SIG-M5 treated with dmso at 0.1 percent for 504 hours (cell line): ENCODE measurements at regions not wholly inside any gene's neighbourhood (a gene's known extent, or its start where the extent isn't known, plus 50 kb on each side); places are given as distances from the start of the nearest gene placed in this dataset.

ENCODE experiments used
- DNase-seq: peaks from one replicate; lab custom pipeline; 2025; ENCODE audit not compliant: unreplicated experiment; lab: John Stamatoyannopoulos, UW

DNA sequence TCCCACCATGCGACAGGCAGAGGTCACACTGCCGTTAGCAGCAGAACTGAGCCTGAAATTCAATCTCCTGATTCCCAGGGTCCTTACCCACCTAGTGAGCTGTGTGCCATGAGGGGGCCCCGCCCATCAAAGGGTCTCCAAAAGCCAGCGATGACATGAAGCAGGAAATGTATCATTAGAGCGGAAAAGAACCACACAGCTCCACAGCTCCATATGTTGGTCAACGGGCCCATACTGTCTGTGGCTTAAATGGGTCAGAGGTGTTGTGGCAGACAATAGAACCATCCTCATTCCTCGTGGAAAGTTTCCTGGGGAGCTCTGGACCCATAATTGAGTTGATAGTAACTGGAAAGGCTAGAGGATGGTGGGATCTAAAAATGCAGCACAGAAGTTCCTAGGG lies 68.1 kb upstream of the PODXL start:
- DNase-seq, result no peak

DNA sequence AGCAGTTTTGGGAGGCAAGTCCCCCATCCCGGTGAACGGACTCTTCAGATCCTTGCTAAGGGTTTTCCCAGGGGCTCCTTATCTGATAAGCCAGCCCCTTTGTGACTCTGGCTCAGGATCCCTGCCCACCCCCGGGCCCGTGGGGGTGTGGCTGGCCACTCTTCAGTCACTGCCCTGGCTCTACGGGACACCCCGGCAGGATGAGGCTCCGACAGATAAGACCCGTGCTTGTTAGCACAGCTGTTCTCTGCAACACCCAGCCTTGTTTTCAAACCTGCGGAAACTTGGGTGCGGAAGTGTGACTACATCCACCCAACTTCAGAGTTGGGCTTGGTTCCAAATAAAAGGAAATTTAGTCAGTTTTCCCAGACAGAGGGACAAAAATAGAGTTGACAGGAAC lies 66.7 kb upstream of the PODXL start:
- DNase-seq, result no peak

DNA sequence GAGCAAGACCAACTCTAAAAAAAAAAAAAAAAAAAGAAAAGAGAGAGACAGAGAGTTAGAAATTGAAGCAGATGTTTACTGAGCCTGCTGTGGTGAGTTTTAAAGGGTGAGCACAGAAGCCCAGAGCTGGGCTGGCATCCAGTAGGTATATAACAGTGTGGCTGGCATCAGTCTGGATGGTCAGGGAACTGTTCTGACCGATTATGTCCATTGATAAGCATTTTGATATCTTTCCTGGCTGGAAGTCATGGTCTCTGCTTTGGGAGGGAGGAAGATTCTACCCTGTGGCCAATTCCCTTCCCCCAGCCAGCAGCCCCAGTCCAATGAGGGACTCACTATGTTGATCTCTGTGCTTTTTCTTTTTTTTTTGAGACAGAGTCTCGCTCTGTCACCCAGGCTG lies 65.2 kb upstream of the PODXL start:
- DNase-seq, result no peak

DNA sequence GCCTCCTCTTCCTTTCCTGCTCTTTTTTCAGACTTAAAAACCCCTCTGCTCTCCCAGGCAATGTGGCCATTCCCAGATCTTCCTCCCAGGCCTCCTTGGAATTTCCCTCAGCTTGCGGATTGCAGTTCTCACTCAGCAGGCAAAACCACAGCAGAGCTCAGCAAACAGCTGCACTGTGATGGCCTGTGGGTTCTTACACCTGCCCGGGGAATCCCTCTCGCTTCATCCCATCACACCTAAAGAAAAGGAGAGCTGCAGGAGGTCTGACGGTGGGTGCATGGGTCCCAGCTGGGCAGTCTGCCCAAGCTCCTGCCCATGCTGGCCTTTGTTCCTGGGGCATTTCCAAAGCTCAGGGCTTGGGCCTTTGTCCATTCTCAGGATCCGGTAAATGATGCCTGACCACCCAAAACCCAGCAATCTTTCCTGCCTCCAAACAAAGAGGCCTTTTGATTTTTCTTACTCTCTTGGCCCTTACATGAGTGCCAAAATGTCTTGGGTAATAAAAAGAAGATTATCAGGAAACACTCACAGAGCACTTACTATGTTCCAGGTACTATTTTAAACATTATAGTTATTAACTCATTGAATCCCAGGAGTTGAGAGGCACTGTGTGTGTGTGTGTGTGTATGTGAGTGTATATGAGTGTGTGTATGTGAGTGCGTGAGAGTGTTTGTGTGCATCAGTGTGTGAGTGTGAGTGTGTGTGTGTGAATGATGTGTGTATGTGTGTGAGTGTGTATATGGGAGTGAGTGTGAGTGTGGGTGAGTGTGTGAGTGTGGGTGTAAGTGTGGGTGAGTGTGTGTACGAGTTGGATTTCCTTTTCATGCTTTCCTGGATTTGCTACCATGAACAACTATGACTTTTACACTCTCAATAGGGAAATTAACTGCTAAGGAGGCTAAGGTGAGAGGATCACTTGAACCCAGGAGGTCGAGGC lies 64.5 kb upstream of the PODXL start:
- DNase-seq, result no peak

DNA sequence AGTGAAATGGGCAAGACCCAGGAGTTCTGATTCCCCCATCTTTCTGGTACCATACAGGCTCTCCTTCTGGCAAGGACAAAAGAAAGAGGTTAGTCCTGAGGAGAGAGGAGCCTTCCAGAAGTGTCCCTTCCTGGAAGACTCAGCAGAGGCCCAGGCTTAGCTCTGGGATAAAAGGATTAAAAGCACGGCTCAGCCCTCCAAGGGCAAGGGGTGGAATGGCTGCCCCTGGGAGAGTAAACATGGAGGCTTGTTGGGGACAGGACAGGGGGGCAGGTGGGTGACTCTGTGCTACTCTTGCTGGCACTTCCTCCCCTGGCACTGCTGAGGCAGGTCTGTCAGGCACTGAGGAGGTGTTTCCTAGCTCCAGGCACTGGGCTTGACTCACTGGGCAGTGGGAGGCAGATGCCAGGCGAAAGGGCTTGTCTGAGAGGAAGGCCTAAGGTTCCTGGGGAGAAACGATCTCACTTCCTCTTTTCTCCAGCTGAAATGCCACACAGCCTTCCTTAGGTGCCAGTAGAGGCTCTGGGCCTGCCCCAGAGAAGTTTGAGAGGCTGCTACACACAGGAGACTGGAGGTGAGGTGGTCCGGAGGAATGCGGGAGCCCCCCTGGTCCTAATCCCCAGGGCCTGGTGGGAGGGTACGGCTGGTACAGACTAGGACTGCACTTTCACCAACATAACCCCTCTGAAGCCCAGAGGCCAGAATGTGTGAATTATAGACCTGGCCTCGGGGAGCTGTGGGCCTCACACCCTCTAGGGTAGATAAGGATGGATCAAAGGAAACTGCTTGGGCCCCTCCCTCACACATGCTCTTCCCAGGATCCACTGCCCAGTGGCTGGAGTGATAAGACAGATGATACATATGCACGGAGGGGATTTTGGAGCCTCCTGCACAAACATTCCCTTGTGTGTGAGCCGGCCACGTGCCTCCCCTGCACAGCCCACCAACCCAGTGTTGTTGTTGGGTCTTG lies 63.2 kb upstream of the PODXL start:
- DNase-seq, result peak; percentile 42

DNA sequence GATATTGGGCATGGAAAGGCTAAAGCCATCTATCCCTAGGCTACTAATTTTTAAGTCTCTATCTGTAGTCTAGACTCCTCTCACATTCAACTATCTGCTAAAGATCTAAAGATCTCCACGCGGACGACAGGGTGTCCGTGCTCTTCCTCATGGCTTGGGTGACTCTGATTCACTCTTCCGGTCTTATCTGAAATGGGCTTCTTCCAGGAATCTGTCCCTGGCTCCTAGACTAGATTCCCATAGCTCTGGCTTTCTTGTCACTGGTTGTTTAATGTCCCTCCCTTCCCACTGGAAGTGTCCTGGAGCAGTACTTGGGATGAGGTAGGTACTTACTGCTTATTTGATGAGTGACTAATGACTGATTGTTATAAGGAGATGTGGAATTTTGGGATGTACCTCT lies 62.0 kb upstream of the PODXL start:
- DNase-seq, result no peak

DNA sequence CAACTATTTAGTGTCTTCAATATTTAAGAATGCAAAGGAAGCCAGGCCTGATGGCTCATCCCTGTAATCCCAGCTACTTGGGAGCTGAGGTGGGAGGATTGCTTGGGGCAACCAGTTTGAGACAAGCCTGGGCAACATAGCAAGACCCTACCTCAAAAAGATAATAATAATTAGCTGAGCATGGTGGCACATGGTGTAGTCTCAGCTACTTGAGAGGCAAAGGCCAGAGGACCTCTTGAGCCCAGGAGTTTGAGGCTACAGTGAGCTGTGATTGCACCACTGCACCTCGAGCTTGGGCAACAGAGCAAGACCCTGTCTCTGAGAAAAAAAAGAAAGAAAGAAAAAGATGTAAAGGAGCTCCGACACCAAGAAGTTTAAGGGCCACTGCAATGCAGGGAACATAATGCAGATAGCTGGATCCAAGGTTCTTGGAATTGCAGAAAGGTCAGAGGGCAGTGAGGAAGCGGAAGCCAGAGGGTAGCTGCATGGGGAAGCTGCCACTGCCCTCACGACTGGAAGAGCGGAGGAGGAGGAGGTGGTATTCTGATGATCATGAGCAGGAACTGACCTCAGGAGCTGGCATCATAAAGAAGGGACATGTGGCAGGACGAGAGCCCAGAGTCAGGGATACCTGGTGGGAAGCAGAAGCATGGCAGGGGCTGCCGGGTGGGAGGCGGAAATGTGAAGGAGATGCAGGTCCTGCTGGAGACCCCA lies 60.2 kb upstream of the PODXL start:
- DNase-seq, result no peak

DNA sequence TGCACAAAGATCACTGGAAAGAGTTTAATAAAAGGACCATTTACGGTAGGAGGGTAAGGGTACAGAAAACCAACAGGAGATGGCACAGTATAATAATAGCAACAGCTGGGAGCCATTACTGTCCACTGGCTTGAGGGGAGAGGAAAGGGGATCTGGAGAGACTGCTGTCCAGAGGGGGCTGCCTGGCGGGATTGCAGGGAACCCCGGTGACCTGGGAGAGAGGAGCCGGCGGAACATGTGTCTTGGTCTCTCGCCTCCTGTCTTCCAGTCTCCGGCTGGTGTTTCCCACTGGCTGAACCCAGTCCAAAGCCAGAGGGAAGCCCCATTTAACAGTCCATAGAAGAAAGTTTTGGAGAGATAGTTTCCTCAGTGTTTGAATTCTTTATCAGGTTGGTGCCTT lies 57.5 kb upstream of the PODXL start:
- no peak for DNase-seq

DNA sequence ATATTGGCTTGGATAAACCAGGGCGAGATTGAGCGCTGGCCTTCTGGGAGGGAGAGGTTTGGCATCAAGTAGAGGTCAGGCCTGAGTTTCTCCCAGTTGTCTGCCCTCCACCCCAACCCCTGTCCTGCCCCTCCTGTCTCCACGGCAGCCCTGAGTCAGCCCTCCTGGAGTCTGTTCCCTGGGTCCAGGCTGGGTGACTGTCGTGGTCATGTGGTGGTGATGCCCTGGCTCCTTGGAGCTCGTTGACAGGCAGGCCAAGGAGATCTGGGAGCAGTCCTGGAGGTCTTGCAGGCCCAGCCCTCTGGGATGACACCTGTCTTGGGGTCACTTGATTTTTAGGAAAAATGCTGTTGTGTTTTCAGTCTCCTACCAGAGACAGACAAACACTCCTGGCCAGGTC lies 53.6 kb upstream of the PODXL start:
- no peak for DNase-seq

DNA sequence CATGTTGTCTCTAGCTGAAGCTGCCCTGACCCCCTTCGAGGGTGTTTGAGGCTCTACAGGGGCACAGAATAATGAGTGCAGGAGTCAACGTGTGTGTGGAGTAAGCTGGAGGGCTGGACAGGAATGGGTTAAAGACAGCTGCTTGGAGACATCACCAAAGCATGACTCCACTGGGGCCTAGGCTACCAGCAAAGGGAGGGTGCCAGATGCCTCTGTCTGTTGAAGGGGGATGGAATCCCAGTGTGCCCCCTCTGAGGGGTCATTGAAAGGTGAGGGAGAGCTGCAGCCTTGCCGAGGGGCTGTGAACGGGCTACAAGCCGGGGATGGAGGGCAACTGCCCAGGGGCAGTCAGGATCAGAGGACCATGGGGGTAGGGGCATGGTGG lies 51.7 kb upstream of the PODXL start:
- DNase-seq, result no peak

DNA sequence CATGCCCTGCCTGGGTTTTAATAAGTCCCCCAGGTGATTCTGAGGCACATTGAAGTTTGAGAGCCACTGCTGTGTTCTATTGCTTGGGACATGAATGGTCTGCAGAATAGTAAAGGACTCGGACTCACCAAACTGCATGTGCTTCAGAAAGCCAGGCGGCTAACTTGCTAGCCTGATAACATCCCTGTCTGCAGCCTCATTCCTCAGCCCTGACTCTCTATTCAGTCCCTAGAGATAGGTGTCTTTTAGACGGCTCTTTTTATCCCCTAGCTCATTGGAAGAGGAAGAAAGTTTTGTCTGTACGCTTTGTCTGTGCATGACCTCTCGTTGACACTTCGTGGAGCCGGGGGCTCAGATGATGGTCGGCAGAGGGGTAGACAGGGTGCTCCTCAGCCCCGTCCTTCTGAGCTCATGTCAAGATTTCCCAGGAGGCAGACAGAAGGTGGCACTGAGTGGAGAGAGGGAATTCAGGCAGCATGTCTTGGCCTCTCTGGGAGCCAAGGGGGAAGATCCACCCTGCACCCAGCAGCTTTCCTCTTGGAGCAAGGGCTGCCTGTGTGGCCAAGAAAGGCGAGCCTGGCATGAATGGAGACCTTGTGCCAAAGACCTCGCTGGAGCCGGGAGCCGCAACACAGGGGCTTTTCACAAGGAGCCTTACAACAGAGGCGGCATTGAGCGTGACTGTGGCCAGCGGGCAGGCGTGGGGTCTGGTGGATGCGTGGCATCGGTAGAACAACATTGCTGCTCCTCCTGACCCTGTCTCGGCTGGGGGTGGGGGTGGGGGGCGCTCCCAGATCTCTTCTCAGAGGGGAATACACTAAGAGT lies 51.1 kb upstream of the PODXL start:
- no peak for DNase-seq

DNA sequence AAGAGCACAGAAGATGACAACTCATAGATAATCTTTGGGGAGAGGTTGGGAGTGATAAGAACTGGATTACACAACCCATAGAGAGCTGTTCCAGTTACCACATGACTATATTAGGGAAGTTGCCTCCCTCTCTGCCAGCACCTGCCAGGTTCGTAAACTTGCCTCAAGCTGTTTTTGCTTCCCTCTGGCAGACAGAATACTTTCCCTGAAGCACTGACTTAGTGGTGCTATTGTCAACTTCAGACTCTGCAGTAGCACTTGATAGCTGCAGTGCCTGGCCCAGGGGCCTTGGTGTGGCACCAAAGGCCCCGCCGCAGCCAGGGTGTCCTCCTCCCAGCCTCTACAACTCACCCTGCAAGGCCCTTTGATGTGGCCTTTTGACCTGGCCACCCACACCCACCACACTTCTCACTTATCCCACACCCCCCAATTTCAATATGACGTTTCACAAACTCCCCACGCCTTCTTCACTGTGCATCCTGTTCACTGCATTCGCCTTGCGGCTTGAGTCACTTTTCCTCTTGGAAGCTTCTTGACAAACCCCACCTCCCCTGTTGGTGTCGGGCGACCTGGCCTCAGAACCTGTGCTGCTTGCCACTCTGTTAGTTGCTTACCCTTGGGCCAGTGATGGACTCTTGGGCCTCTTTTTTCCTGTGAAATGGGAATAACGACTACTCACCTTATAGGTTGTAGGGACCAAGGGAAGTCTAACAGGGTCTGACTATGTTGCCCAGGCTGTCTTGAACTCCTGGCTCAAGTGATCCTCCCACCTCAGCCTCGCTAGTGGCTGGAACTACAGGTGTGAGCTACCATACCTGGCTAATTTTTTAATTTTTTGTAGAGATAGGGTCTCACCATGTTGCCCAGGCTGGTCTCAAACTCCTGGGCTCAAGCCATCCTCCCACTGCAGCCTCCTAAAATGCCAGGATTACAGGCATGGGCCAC lies 50.2 kb upstream of the PODXL start:
- DNase-seq, result peak; percentile 69
